Activated CD8-positive, alpha-beta T cell treated with anti-CD3 and anti-CD28 coated beads for 36 hours (primary cell): ENCODE measurements at regions not wholly inside any gene's neighbourhood (a gene's known extent, or its start where the extent isn't known, plus 50 kb on each side); places are given as distances from the start of the nearest gene placed in this dataset.

ENCODE experiments used
- ATAC-seq: fragments of 200-7000 bp; cut with Tn5 transposase; one replicate; pipeline ENCODE4 v1.10.0; 2021; ENCODE audit warnings: mild to moderate bottlenecking, moderate library complexity
- CTCF ChIA-PET: fragments of 350-600 bp; sonication (Branson Sonifier 250); formaldehyde crosslinking; loops from one replicate; lab custom pipeline; 2021; ENCODE audit warnings: antibody characterized with exemption; lab: Charles Lee
- POLR2A ChIA-PET: fragments of 350-600 bp; sonication (Branson Sonifier 250); formaldehyde crosslinking; loops from one replicate; lab custom pipeline; 2021; ENCODE audit warnings: antibody characterized with exemption; lab: Charles Lee
- DNase-seq: peaks from one replicate; pipeline ENCODE4 v3.0.0-alpha.2; 2020
- H3K27ac Mint-ChIP-seq: one replicate; pipeline ENCODE4 v1.8.0; 2021; ENCODE audit warnings: mild to moderate bottlenecking, mixed read lengths
- H3K27me3 Mint-ChIP-seq: one replicate; pipeline ENCODE4 v1.8.0; 2021; ENCODE audit warnings: mixed read lengths
- H3K36me3 Mint-ChIP-seq: one replicate; pipeline ENCODE4 v1.8.0; 2021; ENCODE audit warnings: low read depth, mixed read lengths
- H3K4me1 Mint-ChIP-seq: one replicate; pipeline ENCODE4 v1.8.0; 2021; ENCODE audit warnings: low read depth, mixed read lengths
- H3K4me3 Mint-ChIP-seq: one replicate; pipeline ENCODE4 v1.8.0; 2021; ENCODE audit warnings: mild to moderate bottlenecking, moderate library complexity, mixed read lengths
- H3K9me3 Mint-ChIP-seq: one replicate; pipeline ENCODE4 v1.8.0; 2021; ENCODE audit warnings: mixed read lengths
- intact Hi-C: fragments of 100-400 bp; cut with micrococcal nuclease; formaldehyde crosslinking; loops from one replicate; pipeline ENCODE4 v1.10.0; 2022
- TF ChIP-seq, protein P1 (sequence below): fragments of 200-600 bp; IDR thresholded peaks from one replicate; pipeline ENCODE4 v1.8.0; 2022; ENCODE audit warnings: antibody characterized with exemption, mild to moderate bottlenecking

DNA sequence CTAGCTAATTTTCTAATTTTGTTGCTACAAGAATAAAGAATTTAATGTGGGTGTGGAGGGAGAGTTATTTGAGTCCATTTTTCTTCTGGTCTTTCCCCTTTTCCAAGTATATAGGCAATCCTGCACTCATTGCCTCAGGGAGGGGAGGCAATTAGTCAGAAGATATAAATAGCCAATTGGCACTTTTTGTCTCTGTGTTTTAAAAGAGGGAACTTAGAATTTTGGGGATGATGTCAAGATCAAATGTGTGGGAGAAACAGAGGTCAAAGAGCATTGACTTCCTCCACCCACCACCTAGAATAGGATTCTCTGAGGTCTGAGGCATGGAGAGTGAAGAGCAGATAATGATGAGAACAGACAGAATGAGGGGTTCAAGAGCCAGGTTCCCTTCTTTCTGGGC, 120.3 kb upstream of the ZC3H12C start:
- no peaks in the 10 kb centered on the region for H3K36me3 Mint-ChIP-seq
- DNase-seq (no peak), ATAC-seq (no peak)
- TF ChIP-seq, protein P1, sequence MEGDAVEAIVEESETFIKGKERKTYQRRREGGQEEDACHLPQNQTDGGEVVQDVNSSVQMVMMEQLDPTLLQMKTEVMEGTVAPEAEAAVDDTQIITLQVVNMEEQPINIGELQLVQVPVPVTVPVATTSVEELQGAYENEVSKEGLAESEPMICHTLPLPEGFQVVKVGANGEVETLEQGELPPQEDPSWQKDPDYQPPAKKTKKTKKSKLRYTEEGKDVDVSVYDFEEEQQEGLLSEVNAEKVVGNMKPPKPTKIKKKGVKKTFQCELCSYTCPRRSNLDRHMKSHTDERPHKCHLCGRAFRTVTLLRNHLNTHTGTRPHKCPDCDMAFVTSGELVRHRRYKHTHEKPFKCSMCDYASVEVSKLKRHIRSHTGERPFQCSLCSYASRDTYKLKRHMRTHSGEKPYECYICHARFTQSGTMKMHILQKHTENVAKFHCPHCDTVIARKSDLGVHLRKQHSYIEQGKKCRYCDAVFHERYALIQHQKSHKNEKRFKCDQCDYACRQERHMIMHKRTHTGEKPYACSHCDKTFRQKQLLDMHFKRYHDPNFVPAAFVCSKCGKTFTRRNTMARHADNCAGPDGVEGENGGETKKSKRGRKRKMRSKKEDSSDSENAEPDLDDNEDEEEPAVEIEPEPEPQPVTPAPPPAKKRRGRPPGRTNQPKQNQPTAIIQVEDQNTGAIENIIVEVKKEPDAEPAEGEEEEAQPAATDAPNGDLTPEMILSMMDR, result no peak
- peaks cover 14% of the 10 kb centered on the region for H3K4me1 Mint-ChIP-seq
- no peaks in the 10 kb centered on the region for H3K9me3 Mint-ChIP-seq
- CTCF ChIA-PET, result interaction anchor here (1.6 kb wide), 1 partner anchor 10 kb away, joined by 4 read pairs; no protein-coding TSS in a partner anchor
- H3K27ac Mint-ChIP-seq, result no peak overlapping the region
- H3K27me3 Mint-ChIP-seq, result peaks cover 1% of the 10 kb centered on the region
- POLR2A ChIA-PET, result no interaction called here
- intact Hi-C loops, result no loop called here
- H3K4me3 Mint-ChIP-seq, result no peak overlapping the region

DNA sequence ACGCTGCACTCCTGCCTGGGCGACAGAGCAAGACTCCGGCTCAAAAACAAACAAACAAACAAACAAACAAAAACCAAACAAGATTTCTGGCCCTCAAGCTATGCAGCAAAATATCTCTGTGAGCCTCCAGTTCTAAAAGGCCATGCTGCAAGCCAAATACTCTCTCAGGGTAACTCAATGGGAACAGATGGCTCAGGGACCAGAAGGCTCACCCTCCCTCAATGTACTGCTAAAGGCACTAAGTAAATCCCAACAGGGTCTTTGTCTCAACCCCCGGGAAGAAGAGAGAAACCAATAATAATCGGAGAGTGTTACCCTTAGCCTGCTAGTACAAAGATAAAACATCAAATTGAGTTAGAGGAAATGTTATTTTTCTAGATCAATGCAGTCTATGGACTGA, 119.7 kb upstream of the ZC3H12C start:
- no peak overlapping the region for H3K27ac Mint-ChIP-seq

DNA sequence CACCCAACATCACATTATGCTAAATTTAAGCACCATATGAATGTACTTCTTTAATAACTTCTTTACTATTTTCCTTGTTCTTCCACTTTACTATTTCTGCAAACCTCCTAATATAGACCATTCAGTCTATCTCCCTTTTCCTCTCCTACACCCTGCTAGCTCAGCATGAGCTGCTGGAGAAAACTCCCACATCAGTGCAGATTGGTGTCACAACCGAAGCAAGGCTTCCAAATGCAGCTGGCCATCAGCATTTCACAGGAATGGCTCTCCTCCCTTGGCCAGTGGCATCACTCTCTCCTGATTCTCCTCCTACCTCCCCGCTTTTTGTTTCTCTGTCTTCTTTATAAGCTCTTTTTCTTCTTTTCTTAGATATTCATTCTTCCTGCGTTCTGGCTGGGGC, 118.7 kb upstream of the ZC3H12C start:
- intact Hi-C loops, result no loop called here
- TF ChIP-seq, protein P1, result no peak
- ATAC-seq, result no peak

More for the DNA sequence above, 119.7 kb upstream of the ZC3H12C start:
- no peak for ATAC-seq
- Mint-ChIP-seq H3K4me1 (peaks cover 14% of the 10 kb centered on the region), H3K36me3 (no peaks in the 10 kb centered on the region), H3K27me3 (peaks cover 1% of the 10 kb centered on the region), H3K4me3 (no peak overlapping the region), H3K9me3 (no peaks in the 10 kb centered on the region)
- ChIA-PET POLR2A (no interaction called here), CTCF (no interaction called here)
- no peak for DNase-seq
- intact Hi-C loops, result no loop called here
- TF ChIP-seq, protein P1, result no peak

DNA sequence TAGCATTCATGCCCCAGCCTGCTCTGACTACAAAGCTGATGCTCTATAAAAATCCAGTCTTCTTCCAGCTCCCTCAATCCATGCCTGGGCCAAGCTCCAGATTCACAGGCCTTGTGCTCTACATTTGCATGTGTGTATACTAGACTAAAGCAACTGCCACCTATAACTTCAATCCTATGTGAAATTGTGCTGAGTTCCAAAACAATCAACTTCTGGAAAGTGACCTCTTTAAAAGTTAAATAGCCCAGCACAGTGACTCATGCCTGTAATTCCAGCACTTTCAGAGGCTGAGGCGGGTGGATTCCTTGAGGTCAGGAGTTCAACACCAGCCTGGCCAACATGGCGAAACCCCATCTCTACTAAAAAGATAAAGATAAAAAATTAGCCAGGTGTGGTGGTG, 114.3 kb upstream of the ZC3H12C start:
- Mint-ChIP-seq H3K27me3 (peaks cover 4% of the 10 kb centered on the region), H3K4me3 (no peak overlapping the region), H3K4me1 (peaks cover under 1% of the 10 kb centered on the region), H3K36me3 (no peaks in the 10 kb centered on the region), H3K27ac (no peak overlapping the region), H3K9me3 (no peaks in the 10 kb centered on the region)
- intact Hi-C loops, result no loop called here
- CTCF ChIA-PET, result no interaction called here
- TF ChIP-seq, protein P1, result no peak
- no peak for ATAC-seq
- DNase-seq, result no peak
- POLR2A ChIA-PET, result no interaction called here

More for the DNA sequence above, 118.7 kb upstream of the ZC3H12C start:
- no peak overlapping the region for H3K27ac Mint-ChIP-seq
- no peaks in the 10 kb centered on the region for H3K9me3 Mint-ChIP-seq
- H3K4me3 Mint-ChIP-seq, result no peak overlapping the region
- peaks cover 1% of the 10 kb centered on the region for H3K27me3 Mint-ChIP-seq
- H3K4me1 Mint-ChIP-seq, result peaks cover 14% of the 10 kb centered on the region
- no peak for DNase-seq
- no peaks in the 10 kb centered on the region for H3K36me3 Mint-ChIP-seq
- CTCF ChIA-PET, result no interaction called here
- POLR2A ChIA-PET, result no interaction called here

- Mint-ChIP-seq H3K9me3 (no peaks in the 10 kb centered on the region), H3K27me3 (peaks cover 2% of the 10 kb centered on the region), H3K27ac (no peak overlapping the region), H3K4me1 (peaks cover 12% of the 10 kb centered on the region), H3K4me3 (no peak overlapping the region), H3K36me3 (no peaks in the 10 kb centered on the region)
- POLR2A ChIA-PET, result no interaction called here
- CTCF ChIA-PET, result no interaction called here
- intact Hi-C loops, result no loop called here
- DNase-seq, result no peak
- TF ChIP-seq, protein P1, result no peak
- no peak for ATAC-seq
Observed at GRCh38 chr11:109981031-109981636, 112.1 kb upstream of the ZC3H12C start.
